ENCODE measurements at regions not wholly inside any gene's neighbourhood (a gene's known extent, or its start where the extent isn't known, plus 50 kb on each side); places are given as distances from the start of the nearest gene placed in this dataset.

DNA sequence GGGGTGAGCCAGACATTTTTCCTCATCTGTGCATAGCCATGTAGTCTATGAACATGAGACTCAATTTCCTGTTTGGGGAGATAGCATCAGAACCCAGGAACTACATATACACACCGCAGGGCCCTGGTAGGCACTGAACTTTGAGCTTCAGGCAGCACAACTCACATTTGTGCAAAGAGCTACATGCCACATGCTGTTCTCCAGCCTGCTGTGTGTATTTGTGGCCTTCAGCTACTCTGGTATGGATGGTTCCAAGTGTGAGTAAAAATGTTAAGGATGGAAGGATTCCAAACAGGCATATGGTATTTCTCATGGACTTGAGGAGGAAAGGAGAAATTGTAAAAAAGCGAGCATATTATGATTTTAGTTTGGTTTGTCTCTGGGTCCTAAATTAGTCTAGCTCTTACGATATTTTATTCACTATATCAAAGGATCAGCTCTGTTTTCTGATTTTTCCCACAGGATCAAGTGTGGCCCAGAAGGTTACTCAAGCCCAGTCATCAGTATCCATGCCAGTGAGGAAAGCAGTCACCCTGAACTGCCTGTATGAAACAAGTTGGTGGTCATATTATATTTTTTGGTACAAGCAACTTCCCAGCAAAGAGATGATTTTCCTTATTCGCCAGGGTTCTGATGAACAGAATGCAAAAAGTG is 422.4 kb upstream of the OR4E1 start:
- TF ChIP-seq POLR2A (IDR thresholded peaks at IDR 0.05) (no peak), POLR2AphosphoS5 (IDR thresholded peaks at IDR 0.05; ENCODE audit: insufficient read depth in 1 of 2, low read depth in 1 of 2) (no peak)
- TF ChIP-seq, protein P1, sequence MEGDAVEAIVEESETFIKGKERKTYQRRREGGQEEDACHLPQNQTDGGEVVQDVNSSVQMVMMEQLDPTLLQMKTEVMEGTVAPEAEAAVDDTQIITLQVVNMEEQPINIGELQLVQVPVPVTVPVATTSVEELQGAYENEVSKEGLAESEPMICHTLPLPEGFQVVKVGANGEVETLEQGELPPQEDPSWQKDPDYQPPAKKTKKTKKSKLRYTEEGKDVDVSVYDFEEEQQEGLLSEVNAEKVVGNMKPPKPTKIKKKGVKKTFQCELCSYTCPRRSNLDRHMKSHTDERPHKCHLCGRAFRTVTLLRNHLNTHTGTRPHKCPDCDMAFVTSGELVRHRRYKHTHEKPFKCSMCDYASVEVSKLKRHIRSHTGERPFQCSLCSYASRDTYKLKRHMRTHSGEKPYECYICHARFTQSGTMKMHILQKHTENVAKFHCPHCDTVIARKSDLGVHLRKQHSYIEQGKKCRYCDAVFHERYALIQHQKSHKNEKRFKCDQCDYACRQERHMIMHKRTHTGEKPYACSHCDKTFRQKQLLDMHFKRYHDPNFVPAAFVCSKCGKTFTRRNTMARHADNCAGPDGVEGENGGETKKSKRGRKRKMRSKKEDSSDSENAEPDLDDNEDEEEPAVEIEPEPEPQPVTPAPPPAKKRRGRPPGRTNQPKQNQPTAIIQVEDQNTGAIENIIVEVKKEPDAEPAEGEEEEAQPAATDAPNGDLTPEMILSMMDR (IDR thresholded peaks at IDR 0.05), result no peak

Data from vagina (tissue), 2 donors.